Activated naive CD4-positive, alpha-beta T cell treated with anti-CD3 and anti-CD28 coated beads for 36 hours (primary cell): ENCODE measurements at regions not wholly inside any gene's neighbourhood (a gene's known extent, or its start where the extent isn't known, plus 50 kb on each side); places are given as distances from the start of the nearest gene placed in this dataset.

Experiments used
- CTCF ChIA-PET: fragments of 350-600 bp; sonication (Branson Sonifier 250); formaldehyde crosslinking; loops from one replicate; lab custom pipeline; 2021; ENCODE audit warnings: antibody characterized with exemption; lab: Charles Lee
- DNase-seq: peaks from one replicate; pipeline ENCODE4 v3.0.0-alpha.2; 2020
- H3K27ac Mint-ChIP-seq: one replicate; pipeline ENCODE4 v1.8.0; 2021; ENCODE audit warnings: mild to moderate bottlenecking, mixed read lengths
- H3K27me3 Mint-ChIP-seq: one replicate; pipeline ENCODE4 v1.8.0; 2021; ENCODE audit warnings: low read depth, mixed read lengths
- H3K36me3 Mint-ChIP-seq: one replicate; pipeline ENCODE4 v1.8.0; 2021; ENCODE audit warnings: low read depth, mixed read lengths
- H3K4me1 Mint-ChIP-seq: one replicate; pipeline ENCODE4 v1.8.0; 2021; ENCODE audit warnings: low read depth, mixed read lengths
- H3K4me3 Mint-ChIP-seq: one replicate; pipeline ENCODE4 v1.8.0; 2021; ENCODE audit warnings: mild to moderate bottlenecking, moderate library complexity, mixed read lengths
- H3K9me3 Mint-ChIP-seq: one replicate; pipeline ENCODE4 v1.8.0; 2021; ENCODE audit warnings: mixed read lengths
- intact Hi-C: fragments of 100-400 bp; cut with micrococcal nuclease; formaldehyde crosslinking; loops from one replicate; pipeline ENCODE4 v1.15.1; 2023

GRCh38 chr5:158152136-158152535, 293.2 kb upstream of the CLINT1 start:
- no peaks in the 10 kb centered on the region for H3K9me3 Mint-ChIP-seq
- intact Hi-C loops: no loop called here
- H3K27ac Mint-ChIP-seq: no peak overlapping the region
- no peak overlapping the region for H3K4me3 Mint-ChIP-seq
- no peaks in the 10 kb centered on the region for H3K4me1 Mint-ChIP-seq
- peaks cover 3% of the 10 kb centered on the region for H3K27me3 Mint-ChIP-seq
- H3K36me3 Mint-ChIP-seq: no peaks in the 10 kb centered on the region
- CTCF ChIA-PET: no interaction called here
- DNase-seq: no peak

DNA sequence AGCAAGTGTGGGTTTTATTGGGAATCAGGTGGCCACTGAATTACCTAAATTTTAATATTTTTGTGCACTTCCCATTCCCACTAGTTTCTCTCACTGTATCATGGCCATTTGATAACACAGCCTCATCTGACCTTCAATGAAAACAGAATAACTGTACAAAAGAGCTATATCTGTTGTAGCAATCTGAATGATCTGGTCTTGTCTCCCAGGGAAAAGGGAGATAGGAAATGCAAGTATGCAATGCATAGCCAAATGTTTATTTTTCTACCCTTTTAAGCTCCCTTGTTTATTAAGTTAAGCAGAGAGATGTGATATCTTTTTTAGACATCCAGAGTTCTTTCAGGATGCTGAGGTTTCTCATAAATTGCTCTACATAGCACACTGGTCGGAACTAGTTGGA, 288.3 kb upstream of the CLINT1 start:
- no peak for DNase-seq
- Mint-ChIP-seq H3K27ac (no peak overlapping the region), H3K9me3 (no peaks in the 10 kb centered on the region), H3K4me1 (no peaks in the 10 kb centered on the region), H3K4me3 (no peak overlapping the region), H3K36me3 (no peaks in the 10 kb centered on the region), H3K27me3 (no peaks in the 10 kb centered on the region)
- intact Hi-C loops: no loop called here
- CTCF ChIA-PET: no interaction called here

DNA sequence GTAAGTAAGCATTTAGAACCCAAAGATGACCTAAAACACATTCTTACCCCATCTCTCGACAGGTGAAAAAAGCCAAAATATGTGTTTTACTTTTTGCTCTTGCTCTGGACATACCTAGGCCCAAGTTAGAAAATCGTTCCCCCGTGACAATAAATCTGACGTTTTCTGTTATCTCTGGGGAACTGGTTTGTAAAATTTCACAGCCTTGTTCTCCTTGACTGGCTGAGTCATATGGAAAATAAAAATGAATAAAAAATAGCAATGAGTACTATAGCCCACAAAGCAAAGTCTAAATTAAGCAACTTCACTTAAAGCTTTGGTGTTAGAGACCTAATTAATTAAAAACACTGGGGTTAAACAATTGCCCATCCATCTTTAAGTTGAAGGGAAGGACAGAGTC, 286.9 kb upstream of the CLINT1 start:
- CTCF ChIA-PET: no interaction called here
- Mint-ChIP-seq H3K27me3 (no peaks in the 10 kb centered on the region), H3K9me3 (no peaks in the 10 kb centered on the region), H3K27ac (no peak overlapping the region), H3K4me1 (no peaks in the 10 kb centered on the region), H3K36me3 (no peaks in the 10 kb centered on the region), H3K4me3 (no peak overlapping the region)
- intact Hi-C loops: no loop called here
- no peak for DNase-seq

- H3K4me3 Mint-ChIP-seq: no peak overlapping the region
- no peaks in the 10 kb centered on the region for H3K9me3 Mint-ChIP-seq
- DNase-seq: no peak
- no peaks in the 10 kb centered on the region for H3K4me1 Mint-ChIP-seq
- no peak overlapping the region for H3K27ac Mint-ChIP-seq
- H3K36me3 Mint-ChIP-seq: no peaks in the 10 kb centered on the region
- H3K27me3 Mint-ChIP-seq: no peaks in the 10 kb centered on the region
- intact Hi-C loops: no loop called here
- CTCF ChIA-PET: no interaction called here
Measured at GRCh38 chr5:158143081-158143480, 284.1 kb upstream of the CLINT1 start.

DNA sequence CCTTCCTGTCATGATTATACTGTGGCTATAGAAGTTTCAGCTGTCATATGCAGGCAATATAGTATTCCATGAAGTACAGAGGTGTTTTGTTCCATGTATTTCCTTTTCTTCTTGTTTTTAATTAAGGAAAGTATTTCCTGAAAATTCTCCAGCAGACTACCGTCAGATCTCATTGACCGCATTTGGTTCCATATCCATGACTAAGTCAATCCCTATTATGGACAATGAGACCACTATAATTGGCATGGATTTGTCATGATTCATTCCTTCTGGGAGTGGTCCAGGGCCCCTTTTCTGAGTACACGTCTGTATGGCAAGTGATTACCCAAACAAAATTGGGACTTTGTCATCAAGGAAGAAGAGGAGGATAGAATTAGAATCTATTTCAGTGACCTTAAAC, 283.2 kb upstream of the CLINT1 start:
- Mint-ChIP-seq H3K4me3 (no peak overlapping the region), H3K9me3 (no peaks in the 10 kb centered on the region), H3K27ac (no peak overlapping the region), H3K36me3 (no peaks in the 10 kb centered on the region), H3K27me3 (no peaks in the 10 kb centered on the region), H3K4me1 (no peaks in the 10 kb centered on the region)
- no peak for DNase-seq
- CTCF ChIA-PET: no interaction called here
- intact Hi-C loops: no loop called here

- CTCF ChIA-PET: interaction anchor here (0.6 to 1.3 kb wide), 2 partner anchors 37 to 65 kb away, joined by 4 to 5 read pairs; no protein-coding TSS in a partner anchor
- Mint-ChIP-seq H3K27me3 (no peaks in the 10 kb centered on the region), H3K9me3 (no peaks in the 10 kb centered on the region), H3K4me1 (no peaks in the 10 kb centered on the region), H3K4me3 (no peak overlapping the region), H3K27ac (no peak overlapping the region), H3K36me3 (no peaks in the 10 kb centered on the region)
- intact Hi-C loops: no loop called here
- DNase-seq: no peak
Measured at GRCh38 chr5:158140120-158140731, 281.3 kb upstream of the CLINT1 start.

GRCh38 chr5:158139161-158139560, 280.2 kb upstream of the CLINT1 start:
- CTCF ChIA-PET: no interaction called here
- Mint-ChIP-seq H3K4me1 (no peaks in the 10 kb centered on the region), H3K27ac (no peak overlapping the region), H3K36me3 (no peaks in the 10 kb centered on the region), H3K9me3 (no peaks in the 10 kb centered on the region), H3K27me3 (no peaks in the 10 kb centered on the region), H3K4me3 (no peak overlapping the region)
- DNase-seq: no peak
- intact Hi-C loops: no loop called here

- Mint-ChIP-seq H3K36me3 (no peaks in the 10 kb centered on the region), H3K27me3 (no peaks in the 10 kb centered on the region), H3K9me3 (no peaks in the 10 kb centered on the region), H3K4me1 (no peaks in the 10 kb centered on the region), H3K27ac (no peak overlapping the region), H3K4me3 (no peak overlapping the region)
- intact Hi-C loops: no loop called here
- DNase-seq: no peak
- CTCF ChIA-PET: no interaction called here
Measured at GRCh38 chr5:158135682-158136179, 276.8 kb upstream of the CLINT1 start.

- Mint-ChIP-seq H3K27me3 (no peaks in the 10 kb centered on the region), H3K27ac (no peak overlapping the region), H3K36me3 (no peaks in the 10 kb centered on the region), H3K4me1 (no peaks in the 10 kb centered on the region), H3K4me3 (no peak overlapping the region), H3K9me3 (no peaks in the 10 kb centered on the region)
- intact Hi-C loops: no loop called here
- CTCF ChIA-PET: interaction anchor here (1.0 kb wide), 1 partner anchor 58 kb away, joined by 3 read pairs; no protein-coding TSS in a partner anchor
- DNase-seq: no peak
Measured at GRCh38 chr5:158133369-158133768, 274.4 kb upstream of the CLINT1 start.

GRCh38 chr5:158127536-158127935, 268.6 kb upstream of the CLINT1 start:
- Mint-ChIP-seq H3K4me3 (no peak overlapping the region), H3K27ac (no peak overlapping the region), H3K36me3 (no peaks in the 10 kb centered on the region), H3K4me1 (no peaks in the 10 kb centered on the region), H3K9me3 (no peaks in the 10 kb centered on the region), H3K27me3 (no peaks in the 10 kb centered on the region)
- CTCF ChIA-PET: no interaction called here
- intact Hi-C loops: no loop called here
- DNase-seq: no peak

- Mint-ChIP-seq H3K9me3 (no peaks in the 10 kb centered on the region), H3K4me1 (no peaks in the 10 kb centered on the region), H3K27me3 (no peaks in the 10 kb centered on the region), H3K4me3 (no peak overlapping the region), H3K36me3 (no peaks in the 10 kb centered on the region), H3K27ac (no peak overlapping the region)
- DNase-seq: no peak
- intact Hi-C loops: no loop called here
- CTCF ChIA-PET: no interaction called here
Measured at GRCh38 chr5:158126442-158127405, 267.8 kb upstream of the CLINT1 start.

- no peak overlapping the region for H3K27ac Mint-ChIP-seq
- intact Hi-C loops: no loop called here
- no peaks in the 10 kb centered on the region for H3K36me3 Mint-ChIP-seq
- no peak overlapping the region for H3K4me3 Mint-ChIP-seq
- CTCF ChIA-PET: no interaction called here
- H3K4me1 Mint-ChIP-seq: no peaks in the 10 kb centered on the region
- DNase-seq: no peak
- H3K27me3 Mint-ChIP-seq: no peaks in the 10 kb centered on the region
- H3K9me3 Mint-ChIP-seq: no peaks in the 10 kb centered on the region
Measured at GRCh38 chr5:158124606-158125316, 265.8 kb upstream of the CLINT1 start.
